T-cell (primary cell): ENCODE measurements at regions not wholly inside any gene's neighbourhood (a gene's known extent, or its start where the extent isn't known, plus 50 kb on each side); places are given as distances from the start of the nearest gene placed in this dataset.

Experiments
- ATAC-seq, 4 experiments: fragments of 200-7000 bp in 3 of 4; fragments of 150-1000 bp in 1 of 4; cut with Tn5 transposase; replicated peaks in 1 of 4; 1 replicate in 3 of 4; 2 replicates in 1 of 4; pipeline ENCODE4 v1.10.0; 2021; ENCODE audit warnings: moderate library complexity in 3 of 4, mild to moderate bottlenecking in 2 of 4, moderate number of reproducible peaks in 1 of 4
- CTCF ChIA-PET, 2 donors: fragments of 300-600 bp; sonication (Branson Sonifier 250); formaldehyde crosslinking; loops; one replicate each; lab custom pipeline; 2022; ENCODE audit warnings: antibody characterized with exemption in 2 of 2; lab: Charles Lee
- POLR2A ChIA-PET, 2 donors: fragments of 300-600 bp; sonication (Branson Sonifier 250); formaldehyde crosslinking; loops; one replicate each; lab custom pipeline; 2022; ENCODE audit warnings: antibody characterized with exemption in 2 of 2; lab: Charles Lee
- DNase-seq, 35 experiments: peaks; one replicate each; pipeline versions ENCODE4 v3.0.0 to v3.0.0-alpha.2; 2013 to 2023
- H3K27ac ChIP-seq: one replicate; pipeline ENCODE4 v1.5.1; 2013; ENCODE audit warnings: low read length
- H3K27me3 ChIP-seq, 2 experiments: replicated peaks in 1 of 2; 1 replicate in 1 of 2; 2 replicates in 1 of 2; pipeline versions ENCODE4 v1.6.1 to v1.7.0; 2013; ENCODE audit warnings: low read length in 1 of 2, mixed read lengths in 1 of 2; ENCODE audit not compliant: control insufficient read depth in 2 of 2, insufficient read depth in 2 of 2; ENCODE audit errors: extremely low read depth in 1 of 2
- H3K36me3 ChIP-seq, 2 donors: 1 replicate in 1 of 2; 2 replicates in 1 of 2; pipeline versions ENCODE4 v1.6.1 to v1.7.0; 2013; ENCODE audit warnings: low read length in 1 of 2; ENCODE audit not compliant: control insufficient read depth in 2 of 2, insufficient read depth in 1 of 2; ENCODE audit errors: extremely low read depth in 1 of 2
- H3K4me1 ChIP-seq, 2 experiments: 1 replicate in 1 of 2; 2 replicates in 1 of 2; pipeline versions ENCODE4 v1.6.1 to v1.7.0; 2013; ENCODE audit warnings: low read length in 2 of 2, mixed read lengths in 1 of 2; ENCODE audit not compliant: insufficient read depth in 2 of 2, control insufficient read depth in 1 of 2; ENCODE audit errors: extremely low read depth in 1 of 2
- H3K4me3 ChIP-seq, 2 donors: 1 replicate in 1 of 2; 2 replicates in 1 of 2; pipeline versions ENCODE4 v1.5.1 to v1.7.0; 2013; ENCODE audit warnings: mild to moderate bottlenecking in 2 of 2, low read length in 1 of 2, moderate library complexity in 1 of 2; ENCODE audit not compliant: control insufficient read depth in 1 of 2; ENCODE audit errors: extremely low read depth in 1 of 2
- H3K9me3 ChIP-seq: 2 replicates; pipeline ENCODE4 v1.7.0; 2013
- H3K27ac Mint-ChIP-seq, 2 donors: one replicate each; pipeline ENCODE4 v1.8.0; 2020 to 2021; ENCODE audit warnings: mild to moderate bottlenecking in 2 of 2, mixed read lengths in 2 of 2
- H3K27me3 Mint-ChIP-seq, 2 donors: one replicate each; pipeline ENCODE4 v1.8.0; 2021 to 2022; ENCODE audit warnings: mixed read lengths in 2 of 2
- H3K36me3 Mint-ChIP-seq: one replicate; pipeline ENCODE4 v1.8.0; 2021; ENCODE audit warnings: mixed read lengths
- H3K4me1 Mint-ChIP-seq, 3 donors: one replicate each; pipeline ENCODE4 v1.8.0; 2020 to 2022; ENCODE audit warnings: mixed read lengths in 3 of 3, mild to moderate bottlenecking in 1 of 3
- H3K4me3 Mint-ChIP-seq, 3 donors: one replicate each; pipeline ENCODE4 v1.8.0; 2020 to 2022; ENCODE audit warnings: mild to moderate bottlenecking in 3 of 3, mixed read lengths in 3 of 3, moderate library complexity in 3 of 3
- H3K9me3 Mint-ChIP-seq, 3 donors: one replicate each; pipeline ENCODE4 v1.8.0; 2020 to 2022; ENCODE audit warnings: mixed read lengths in 3 of 3
- WGBS: methylation state at CpG from one replicate; pipeline ENCODE4 v1.1.5; 2013; ENCODE audit warnings: missing lambda C conversion rate; ENCODE audit not compliant: insufficient coverage; 5-methylcytosine and 5-hydroxymethylcytosine counted together

- WGBS = no CpG with 5 or more reads among the region's 1 CpG
- no peaks in the 10 kb centered on the region for H3K9me3 Mint-ChIP-seq
- no peak overlapping the region for H3K27ac Mint-ChIP-seq
- Histone ChIP-seq H3K27me3 (no peaks in the 10 kb centered on the region), H3K9me3 (no peaks in the 10 kb centered on the region), H3K36me3 (no peaks in the 10 kb centered on the region), H3K27ac (no peak overlapping the region), H3K4me1 (no peaks in the 10 kb centered on the region), H3K4me3 (no peak overlapping the region)
- CTCF ChIA-PET = interaction anchor here in 1 of 2 donors (0.6 kb wide), 1 partner anchor 32 kb away, joined by 3 read pairs; no protein-coding TSS in a partner anchor
- no peaks in the 10 kb centered on the region for H3K4me1 Mint-ChIP-seq
- H3K27me3 Mint-ChIP-seq = peaks cover 6 to 10% of the 10 kb centered on the region in 2 donors
- POLR2A ChIA-PET = no interaction called here
- no peak for DNase-seq
- ATAC-seq = no peak
- H3K4me3 Mint-ChIP-seq = no peak overlapping the region
- H3K36me3 Mint-ChIP-seq = no peaks in the 10 kb centered on the region
These were observed 520.7 kb upstream of the CAMK1G start for GRCh38 chr1:209062863-209063262.

DNA sequence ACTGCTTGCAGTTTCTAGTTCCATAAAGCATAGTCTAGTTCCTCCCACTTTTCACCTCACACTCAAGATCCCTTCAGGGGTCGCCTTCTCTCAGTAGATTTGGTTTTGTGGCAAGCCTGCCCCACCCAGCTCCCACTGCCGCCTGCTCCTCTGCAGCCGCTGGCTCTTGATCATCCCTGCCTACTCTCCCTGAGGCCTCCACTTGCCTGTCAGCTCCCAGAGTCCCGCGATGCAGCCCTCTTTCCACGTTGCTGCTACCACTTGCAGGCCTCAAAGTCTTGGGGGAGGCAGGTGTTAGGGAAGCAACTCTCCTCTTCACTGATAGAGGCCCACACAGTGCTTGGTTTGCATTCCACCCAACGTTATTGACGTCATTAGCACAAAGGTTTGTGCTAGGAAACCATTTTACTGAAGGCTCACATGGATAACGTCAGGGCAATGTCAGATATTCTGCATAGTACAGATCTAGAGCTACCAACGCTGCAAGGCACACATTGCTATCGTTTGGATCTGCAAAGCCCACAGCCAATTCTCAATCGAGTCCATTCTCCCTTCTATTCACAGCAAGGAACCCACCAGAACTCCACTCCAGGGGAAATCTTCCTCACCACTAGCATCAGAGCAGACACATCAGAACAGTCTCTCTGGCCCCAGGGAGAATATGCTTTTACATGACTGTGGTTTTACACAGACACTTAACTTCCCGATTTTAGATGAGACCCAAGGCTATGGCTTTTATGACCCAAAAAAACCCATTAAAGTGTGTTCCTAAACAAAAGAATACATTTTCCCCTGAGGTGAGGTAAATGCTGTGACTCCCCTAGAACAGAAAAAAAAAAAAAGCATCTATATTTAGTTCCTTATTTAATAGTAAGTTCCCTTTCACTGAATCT, 519.5 kb upstream of the CAMK1G start:
- H3K36me3 Mint-ChIP-seq = no peaks in the 10 kb centered on the region
- 71% methylated on average over 9 of the region's 13 CpGs for WGBS
- H3K4me3 Mint-ChIP-seq = no peak overlapping the region
- ATAC-seq = no peak
- POLR2A ChIA-PET = no interaction called here
- Histone ChIP-seq H3K9me3 (no peaks in the 10 kb centered on the region), H3K27ac (no peak overlapping the region), H3K4me1 (no peaks in the 10 kb centered on the region), H3K27me3 (no peaks in the 10 kb centered on the region), H3K4me3 (no peak overlapping the region), H3K36me3 (no peaks in the 10 kb centered on the region)
- CTCF ChIA-PET = no interaction called here
- DNase-seq = no peak
- no peaks in the 10 kb centered on the region for H3K4me1 Mint-ChIP-seq
- no peaks in the 10 kb centered on the region for H3K9me3 Mint-ChIP-seq
- no peak overlapping the region for H3K27ac Mint-ChIP-seq
- H3K27me3 Mint-ChIP-seq = peaks cover 6 to 10% of the 10 kb centered on the region in 2 donors

DNA sequence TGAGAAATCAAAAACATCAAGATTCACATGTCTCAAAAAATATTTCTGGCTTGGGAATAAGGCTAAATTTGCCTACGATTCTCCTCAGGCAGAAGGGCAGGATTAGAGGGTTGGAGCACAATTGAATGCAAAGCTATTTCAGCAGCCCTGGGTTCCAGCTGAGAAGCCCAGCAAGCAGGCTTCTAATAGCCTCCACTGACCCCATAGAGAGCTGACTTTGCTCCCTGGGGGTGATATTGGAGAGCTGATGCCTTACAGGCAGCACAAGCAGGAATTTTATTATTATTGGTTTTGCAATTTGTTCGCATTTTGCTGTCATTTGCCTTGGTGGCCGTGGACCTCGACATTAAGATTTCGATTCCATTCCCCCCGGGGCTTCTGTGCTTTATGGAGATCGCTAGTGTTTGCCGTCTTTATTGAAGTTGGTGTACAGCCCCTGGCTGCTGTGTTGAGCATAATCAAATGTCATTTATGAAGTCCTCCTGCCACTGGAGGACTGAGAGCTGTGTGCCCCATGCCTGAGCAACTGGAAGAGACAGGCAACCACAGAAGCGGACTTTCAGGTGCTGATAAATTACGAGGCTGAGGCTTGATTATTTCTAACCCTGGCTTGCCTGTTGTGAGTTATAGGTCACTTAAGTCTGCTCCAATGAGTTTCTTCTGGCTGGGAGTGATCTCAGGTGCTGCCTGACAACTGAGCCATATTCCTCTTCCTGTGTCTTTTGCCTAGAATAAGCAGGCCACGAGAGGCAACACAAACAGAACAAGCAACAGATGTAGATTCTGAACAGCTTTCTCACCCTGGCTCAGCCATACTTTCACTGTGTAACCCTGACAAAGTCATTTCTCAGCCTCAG, 518.4 kb upstream of the CAMK1G start:
- ATAC-seq = no peak

DNA sequence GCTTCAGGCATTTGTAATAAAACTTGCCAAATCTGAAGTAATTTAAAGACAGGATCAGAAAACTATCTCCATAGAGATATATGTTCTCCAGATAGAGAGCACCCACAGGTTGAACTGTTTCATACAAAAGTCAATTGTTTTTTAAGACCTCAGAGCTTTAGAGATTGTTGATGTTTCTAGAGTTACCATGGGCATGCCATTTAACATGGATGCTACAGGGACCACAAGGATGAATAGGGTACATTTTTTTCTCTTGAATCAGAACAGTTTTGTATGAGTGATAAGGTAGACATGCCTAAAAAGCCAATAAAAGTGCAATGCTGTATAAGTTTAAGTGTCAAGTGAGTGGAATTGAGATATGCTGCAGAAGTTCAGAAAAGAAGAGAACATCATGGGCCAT, 511.0 kb upstream of the CAMK1G start:
- Histone ChIP-seq H3K36me3 (no peaks in the 10 kb centered on the region), H3K4me1 (no peaks in the 10 kb centered on the region), H3K4me3 (no peak overlapping the region), H3K27ac (no peak overlapping the region), H3K27me3 (no peaks in the 10 kb centered on the region), H3K9me3 (no peaks in the 10 kb centered on the region)
- DNase-seq (no peak), ATAC-seq (no peak)
- no peaks in the 10 kb centered on the region for H3K9me3 Mint-ChIP-seq
- no peaks in the 10 kb centered on the region for H3K36me3 Mint-ChIP-seq
- no peak overlapping the region for H3K4me3 Mint-ChIP-seq
- no peaks in the 10 kb centered on the region for H3K27me3 Mint-ChIP-seq
- ChIA-PET CTCF (no interaction called here), POLR2A (no interaction called here)
- no peak overlapping the region for H3K27ac Mint-ChIP-seq
- no peaks in the 10 kb centered on the region for H3K4me1 Mint-ChIP-seq

More for the DNA sequence above, 518.4 kb upstream of the CAMK1G start:
- H3K27ac ChIP-seq = no peak overlapping the region
- ChIA-PET POLR2A (no interaction called here), CTCF (no interaction called here)
- Mint-ChIP-seq H3K36me3 (no peaks in the 10 kb centered on the region), H3K9me3 (no peaks in the 10 kb centered on the region), H3K4me3 (no peak overlapping the region), H3K27me3 (peaks cover 6 to 10% of the 10 kb centered on the region in 2 donors), H3K4me1 (no peaks in the 10 kb centered on the region), H3K27ac (no peak overlapping the region)
- no peak overlapping the region for H3K4me3 ChIP-seq
- DNase-seq = no peak
- H3K4me1 ChIP-seq = no peaks in the 10 kb centered on the region
- H3K36me3 ChIP-seq = no peaks in the 10 kb centered on the region
- H3K27me3 ChIP-seq = no peaks in the 10 kb centered on the region
- 88% methylated on average over 10 of the region's 11 CpGs for WGBS
- H3K9me3 ChIP-seq = no peaks in the 10 kb centered on the region

DNA sequence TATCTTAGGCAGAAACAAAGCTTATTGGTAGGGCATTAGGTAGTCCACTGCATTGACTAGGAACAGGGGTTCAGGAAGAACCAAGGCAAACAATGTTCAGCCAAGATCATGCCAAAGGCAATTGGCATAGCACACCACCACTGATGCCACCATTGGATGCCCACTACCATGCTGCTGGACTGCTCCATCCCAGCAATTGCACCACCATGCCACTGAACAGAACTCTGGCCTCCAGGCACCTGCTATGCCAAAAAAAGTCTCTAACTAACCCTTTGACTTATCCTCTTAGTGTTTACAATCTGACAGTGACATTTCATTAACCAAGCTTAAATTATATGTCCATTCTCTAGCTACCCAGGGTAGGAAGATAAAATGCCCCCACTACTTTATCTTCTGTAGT, 509.6 kb upstream of the CAMK1G start:
- Histone ChIP-seq H3K9me3 (no peaks in the 10 kb centered on the region), H3K27ac (no peak overlapping the region), H3K27me3 (no peaks in the 10 kb centered on the region), H3K4me3 (no peak overlapping the region), H3K36me3 (no peaks in the 10 kb centered on the region), H3K4me1 (no peaks in the 10 kb centered on the region)
- POLR2A ChIA-PET = no interaction called here
- Mint-ChIP-seq H3K9me3 (no peaks in the 10 kb centered on the region), H3K27ac (no peak overlapping the region), H3K4me1 (no peaks in the 10 kb centered on the region), H3K4me3 (no peak overlapping the region), H3K36me3 (no peaks in the 10 kb centered on the region), H3K27me3 (no peaks in the 10 kb centered on the region)
- CTCF ChIA-PET = no interaction called here
- no peak for ATAC-seq
- no peak for DNase-seq

DNA sequence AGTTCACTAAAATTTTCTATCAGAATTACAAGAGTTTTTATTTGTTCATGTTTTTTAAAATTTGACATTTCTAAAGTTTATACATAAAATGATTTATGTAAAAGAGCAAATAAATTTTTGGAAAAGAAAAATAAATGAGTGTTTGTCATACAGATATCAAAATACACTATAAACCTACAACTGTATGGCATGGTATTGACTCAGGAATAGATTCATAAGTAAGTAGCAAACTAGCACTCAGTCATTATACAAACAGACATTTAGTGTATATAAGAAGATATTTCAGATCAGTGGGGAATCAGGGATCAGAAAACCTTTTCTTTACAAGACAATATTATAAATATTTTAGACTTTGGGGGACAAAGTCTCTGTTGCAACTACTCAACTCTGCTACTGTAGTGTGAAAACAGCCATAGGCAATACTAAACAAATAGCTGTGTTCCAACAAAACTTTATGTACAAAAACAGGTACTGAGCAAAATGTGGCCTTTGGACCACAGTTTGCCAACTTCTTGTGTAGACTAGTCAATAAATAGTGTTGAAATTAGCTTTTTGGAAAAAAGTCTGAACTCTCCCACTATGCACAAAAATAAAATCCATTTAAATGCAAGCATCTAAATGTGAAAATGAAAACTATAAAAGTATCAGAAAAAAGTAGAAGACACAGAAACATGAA, 508.8 kb upstream of the CAMK1G start:
- Mint-ChIP-seq H3K36me3 (no peaks in the 10 kb centered on the region), H3K27ac (no peak overlapping the region), H3K9me3 (no peaks in the 10 kb centered on the region), H3K4me1 (no peaks in the 10 kb centered on the region), H3K4me3 (no peak overlapping the region), H3K27me3 (no peaks in the 10 kb centered on the region)
- no peak for DNase-seq
- no peaks in the 10 kb centered on the region for H3K9me3 ChIP-seq
- H3K36me3 ChIP-seq = no peaks in the 10 kb centered on the region
- no peak for ATAC-seq
- no peak overlapping the region for H3K27ac ChIP-seq
- ChIA-PET POLR2A (no interaction called here), CTCF (no interaction called here)
- H3K4me1 ChIP-seq = no peaks in the 10 kb centered on the region
- no peak overlapping the region for H3K4me3 ChIP-seq
- H3K27me3 ChIP-seq = no peaks in the 10 kb centered on the region
